NT2/D1 (cell line): ENCODE measurements at regions not wholly inside any gene's neighbourhood (a gene's known extent, or its start where the extent isn't known, plus 50 kb on each side); places are given as distances from the start of the nearest gene placed in this dataset.

Source experiments
- SUZ12 ChIP-seq: IDR thresholded peaks from 2 replicates; pipeline ENCODE4 v1.6.1; 2011; ENCODE audit not compliant: insufficient read length, insufficient read depth; ENCODE audit errors: extremely low read depth
- YY1 ChIP-seq: IDR thresholded peaks from 2 replicates; pipeline ENCODE4 v1.6.1; 2011; ENCODE audit not compliant: insufficient read length, insufficient read depth
- ZNF274 ChIP-seq: IDR thresholded peaks from 2 replicates; pipeline ENCODE4 v1.6.1; 2011; ENCODE audit warnings: mild to moderate bottlenecking, low read depth, low read length

- TF ChIP-seq YY1, result no peak
- TF ChIP-seq SUZ12, result no peak
- no peak for TF ChIP-seq ZNF274
These were observed 51.7 kb upstream of the IGFBP3 start for GRCh38 chr7:45972629-45973312.
